ENCODE measurements at regions not wholly inside any gene's neighbourhood (a gene's known extent, or its start where the extent isn't known, plus 50 kb on each side); places are given as distances from the start of the nearest gene placed in this dataset.

- no peak for DNase-seq
These were observed 191.5 kb upstream of the S1PR3 start for GRCh38 chr9:88799541-88800328.

- no peak for DNase-seq
These were observed 191.0 kb upstream of the S1PR3 start for GRCh38 chr9:88800329-88800682.

GRCh38 chr9:88801214-88801796 is 190.0 kb upstream of the S1PR3 start:
- no peak for DNase-seq

- no peak for DNase-seq
These were observed 188.7 kb upstream of the S1PR3 start for GRCh38 chr9:88802533-88802932.

GRCh38 chr9:88803546-88804253 is 187.6 kb upstream of the S1PR3 start:
- no peak for DNase-seq

- no peak for DNase-seq
These were observed 187.0 kb upstream of the S1PR3 start for GRCh38 chr9:88804254-88804596.

GRCh38 chr9:88805217-88805943 is 185.9 kb upstream of the S1PR3 start:
- no peak for DNase-seq

- peak; percentile 3 for DNase-seq
These were observed 183.8 kb upstream of the S1PR3 start for GRCh38 chr9:88807426-88807825.

GRCh38 chr9:88808019-88808656 is 183.1 kb upstream of the S1PR3 start:
- peak; percentile 15 for DNase-seq

GRCh38 chr9:88808761-88809354 is 182.4 kb upstream of the S1PR3 start:
- DNase-seq: no peak

GRCh38 chr9:88809355-88810161 is 181.7 kb upstream of the S1PR3 start:
- no peak for DNase-seq

GRCh38 chr9:88810826-88811225 is 180.4 kb upstream of the S1PR3 start:
- no peak for DNase-seq

GRCh38 chr9:88811511-88811910 is 179.8 kb upstream of the S1PR3 start:
- no peak for DNase-seq

GRCh38 chr9:88812938-88813637 is 178.2 kb upstream of the S1PR3 start:
- no peak for DNase-seq

- no peak for DNase-seq
These were observed 177.5 kb upstream of the S1PR3 start for GRCh38 chr9:88813638-88814209.

- DNase-seq: peak; percentile 78
These were observed 176.7 kb upstream of the S1PR3 start for GRCh38 chr9:88814577-88814976.

- DNase-seq: no peak
These were observed 175.1 kb upstream of the S1PR3 start for GRCh38 chr9:88816141-88816540.

GRCh38 chr9:88816591-88816990 is 174.7 kb upstream of the S1PR3 start:
- no peak for DNase-seq

- DNase-seq: no peak
These were observed 173.6 kb upstream of the S1PR3 start for GRCh38 chr9:88817628-88818027.

GRCh38 chr9:88818495-88819201 is 172.6 kb upstream of the S1PR3 start:
- DNase-seq: no peak

All from femur (tissue), 1 donor.